ENCODE measurements at regions not wholly inside any gene's neighbourhood (a gene's known extent, or its start where the extent isn't known, plus 50 kb on each side); places are given as distances from the start of the nearest gene placed in this dataset.

DNA sequence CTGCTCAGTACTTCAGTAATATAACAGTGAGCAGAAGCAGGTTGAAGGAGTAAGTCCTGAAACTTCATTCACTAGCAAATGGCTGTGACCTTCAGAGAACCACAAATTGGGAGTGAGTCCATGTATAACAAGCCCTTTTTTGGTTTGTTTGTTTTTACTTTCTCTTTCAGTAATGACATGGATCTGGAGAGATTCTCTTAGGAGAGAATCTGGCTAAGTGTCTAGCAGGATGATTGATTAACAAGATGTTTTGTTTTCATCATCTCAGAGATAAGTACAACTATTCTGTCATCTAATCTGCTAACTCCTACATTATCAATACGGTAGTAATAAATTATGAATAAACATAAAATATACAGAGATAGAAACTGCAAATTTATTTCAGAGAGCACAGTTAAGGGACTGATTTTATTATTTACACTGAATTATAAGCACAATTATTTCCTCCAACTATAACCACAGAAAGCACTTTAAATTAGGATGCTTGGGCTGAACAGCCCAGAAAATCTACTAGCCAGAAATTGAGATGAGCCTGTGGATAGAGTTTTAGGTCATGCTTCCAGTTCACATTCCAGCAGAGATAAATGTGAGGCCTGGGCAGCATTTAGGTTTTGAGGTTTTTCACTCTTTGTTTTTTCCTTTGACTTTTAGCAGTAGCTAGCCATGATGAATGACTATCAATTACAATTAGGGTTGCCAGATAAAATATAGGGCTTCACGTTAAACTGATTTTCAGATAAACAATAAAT lies 429.3 kb upstream of the FAT3 start:
- no peak for TF ChIP-seq POLR2A (IDR thresholded peaks at IDR 0.05)
- TF ChIP-seq, protein P1, sequence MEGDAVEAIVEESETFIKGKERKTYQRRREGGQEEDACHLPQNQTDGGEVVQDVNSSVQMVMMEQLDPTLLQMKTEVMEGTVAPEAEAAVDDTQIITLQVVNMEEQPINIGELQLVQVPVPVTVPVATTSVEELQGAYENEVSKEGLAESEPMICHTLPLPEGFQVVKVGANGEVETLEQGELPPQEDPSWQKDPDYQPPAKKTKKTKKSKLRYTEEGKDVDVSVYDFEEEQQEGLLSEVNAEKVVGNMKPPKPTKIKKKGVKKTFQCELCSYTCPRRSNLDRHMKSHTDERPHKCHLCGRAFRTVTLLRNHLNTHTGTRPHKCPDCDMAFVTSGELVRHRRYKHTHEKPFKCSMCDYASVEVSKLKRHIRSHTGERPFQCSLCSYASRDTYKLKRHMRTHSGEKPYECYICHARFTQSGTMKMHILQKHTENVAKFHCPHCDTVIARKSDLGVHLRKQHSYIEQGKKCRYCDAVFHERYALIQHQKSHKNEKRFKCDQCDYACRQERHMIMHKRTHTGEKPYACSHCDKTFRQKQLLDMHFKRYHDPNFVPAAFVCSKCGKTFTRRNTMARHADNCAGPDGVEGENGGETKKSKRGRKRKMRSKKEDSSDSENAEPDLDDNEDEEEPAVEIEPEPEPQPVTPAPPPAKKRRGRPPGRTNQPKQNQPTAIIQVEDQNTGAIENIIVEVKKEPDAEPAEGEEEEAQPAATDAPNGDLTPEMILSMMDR (IDR thresholded peaks at IDR 0.05 in 4 of 5, conservative IDR thresholded peaks at IDR 0.05 in 1 of 5), result no peak
